8988T (cell line): ENCODE measurements at regions not wholly inside any gene's neighbourhood (a gene's known extent, or its start where the extent isn't known, plus 50 kb on each side); places are given as distances from the start of the nearest gene placed in this dataset.
"Not testable (repeated sequence)": the region's sequence is repeated elsewhere in the genome, so short reads cannot be mapped to it uniquely, and the experiment has no call there.

ENCODE experiments used
- DNase-seq: peaks from one replicate; pipeline ENCODE4 v3.0.0; 2011

DNA sequence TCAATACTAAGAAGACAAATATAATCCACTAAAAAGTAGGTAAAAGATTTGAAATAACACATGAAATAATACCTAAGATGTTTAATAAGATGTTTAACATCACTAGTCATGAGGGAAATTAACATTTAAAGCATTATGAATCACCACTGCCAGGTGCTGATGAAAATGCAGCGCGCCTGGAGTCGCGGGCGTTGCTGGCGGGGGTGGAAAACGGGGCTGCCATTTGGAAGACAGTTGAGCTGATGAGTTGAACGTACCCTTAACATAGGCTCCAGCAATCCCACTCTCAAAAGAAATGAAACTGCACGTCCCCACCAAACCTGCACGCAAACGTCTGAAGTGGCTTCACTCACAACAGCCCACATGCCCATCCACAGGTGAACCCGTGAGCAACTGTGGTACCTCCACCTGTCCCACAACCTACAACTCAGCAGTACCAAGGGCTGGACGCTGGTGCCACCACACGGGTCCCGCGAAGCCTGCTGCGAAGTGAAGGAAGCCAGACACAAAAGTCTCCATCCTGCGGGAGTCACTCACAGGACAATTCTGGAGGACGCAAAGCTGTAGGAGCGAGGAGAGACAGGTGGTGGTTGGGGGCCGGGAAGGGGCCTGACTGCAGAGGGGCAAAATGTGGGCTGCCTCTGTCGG lies 189.3 kb downstream of the NPIPB11 start:
- DNase-seq, result not testable (repeated sequence)

GRCh38 chr16:29213770-29214169 lies 192.7 kb downstream of the NPIPB11 start:
- not testable (repeated sequence) for DNase-seq

GRCh38 chr16:29213251-29213650 lies 193.3 kb downstream of the NPIPB11 start:
- DNase-seq, result not testable (repeated sequence)

- DNase-seq, result not testable (repeated sequence)
These were observed 194.2 kb downstream of the NPIPB11 start for GRCh38 chr16:29212084-29213027.

- DNase-seq, result not testable (repeated sequence)
These were observed 195.1 kb downstream of the NPIPB11 start for GRCh38 chr16:29211456-29211855.

GRCh38 chr16:29210299-29211150 lies 196.0 kb downstream of the NPIPB11 start:
- DNase-seq, result not testable (repeated sequence)

DNA sequence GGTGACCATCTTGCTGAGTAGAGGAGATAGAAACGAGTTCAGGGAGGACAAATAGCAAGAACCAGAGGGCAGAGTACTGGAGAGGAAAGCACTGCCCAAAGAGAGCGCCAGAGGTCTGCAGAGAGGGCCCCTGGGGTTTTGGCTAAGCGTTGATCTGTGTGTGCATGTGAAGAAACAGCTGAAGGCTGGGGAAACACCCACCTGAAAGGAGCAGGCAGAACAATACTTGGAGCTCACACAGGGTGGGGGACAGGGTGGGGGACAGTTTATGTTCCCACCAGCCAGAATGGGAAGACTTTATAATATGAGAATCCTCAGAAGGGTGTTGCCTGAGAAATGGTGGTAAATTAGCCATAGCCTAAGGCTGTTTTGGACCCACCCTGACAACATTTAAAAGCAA lies 200.4 kb downstream of the NPIPB11 start:
- DNase-seq, result not testable (repeated sequence)

- not testable (repeated sequence) for DNase-seq
These were observed 201.4 kb downstream of the NPIPB11 start for GRCh38 chr16:29205151-29205550.

- no peak for DNase-seq
These were observed 201.7 kb downstream of the NPIPB11 start for GRCh38 chr16:29204806-29205135.

GRCh38 chr16:29203933-29204805 lies 202.3 kb downstream of the NPIPB11 start:
- DNase-seq, result not testable (repeated sequence)

DNA sequence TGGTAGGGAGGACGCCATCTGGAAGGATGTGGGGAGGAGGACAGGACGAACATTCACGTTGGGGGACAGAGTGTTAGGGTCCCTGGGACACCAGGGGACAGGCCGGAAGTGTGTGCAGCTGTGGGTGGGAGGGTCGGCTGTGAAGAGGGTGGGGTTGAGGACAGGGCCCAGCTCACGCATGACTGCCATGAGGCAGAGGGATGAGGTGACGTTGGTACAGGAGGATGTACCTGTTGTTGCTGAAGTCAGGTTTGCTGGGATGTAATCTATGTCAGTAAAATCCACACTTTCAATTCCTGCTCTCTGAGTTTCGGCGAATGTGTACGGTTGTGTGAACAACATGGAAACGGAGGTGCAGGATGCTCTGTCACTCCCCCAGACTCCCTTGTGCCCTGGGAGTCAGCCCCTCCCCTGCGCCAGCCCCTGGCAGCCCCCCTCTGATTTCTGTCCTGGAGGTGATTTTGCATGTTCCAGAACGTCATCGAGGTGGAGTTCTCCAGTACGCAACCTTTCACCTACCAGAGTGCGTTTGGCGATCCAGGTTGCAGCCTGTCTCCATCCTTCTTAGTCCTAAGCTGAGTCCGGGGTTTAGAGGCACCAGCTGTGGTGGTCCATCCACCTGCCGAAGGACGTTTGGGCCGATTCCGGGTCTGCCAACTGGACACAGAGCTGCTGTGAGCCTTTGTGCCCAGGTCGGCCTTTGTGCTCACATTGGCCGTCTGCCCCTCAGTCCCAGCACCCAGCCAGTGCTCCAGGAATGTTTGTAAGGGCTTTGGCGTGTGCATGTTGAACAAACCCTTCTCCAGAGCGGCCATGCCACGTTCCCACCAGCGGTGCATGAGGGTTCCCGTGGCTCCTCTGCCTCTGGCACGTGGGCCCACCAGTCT lies 203.2 kb downstream of the NPIPB11 start:
- DNase-seq, result not testable (repeated sequence)

DNA sequence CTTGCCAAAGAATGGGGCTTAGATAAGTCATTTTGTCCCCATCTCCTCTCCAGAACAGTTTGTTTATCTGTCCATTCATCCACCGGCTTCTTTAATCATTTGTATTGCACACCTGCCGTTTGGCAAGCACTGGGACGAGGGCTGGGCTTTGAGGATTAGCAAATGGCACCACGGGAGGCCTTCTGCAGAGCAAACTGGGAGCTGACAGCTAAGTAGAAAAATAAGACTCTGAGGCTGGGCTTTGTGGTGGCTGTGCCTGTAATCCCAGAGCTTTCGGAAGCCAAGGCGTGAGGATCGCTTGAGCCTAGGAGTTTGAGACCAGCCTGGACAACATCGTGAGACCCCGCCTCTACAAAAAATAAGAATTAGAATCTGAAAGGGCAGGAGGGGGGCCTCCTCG lies 203.9 kb downstream of the NPIPB11 start:
- not testable (repeated sequence) for DNase-seq

- DNase-seq, result not testable (repeated sequence)
These were observed 204.4 kb downstream of the NPIPB11 start for GRCh38 chr16:29202025-29202632.

DNA sequence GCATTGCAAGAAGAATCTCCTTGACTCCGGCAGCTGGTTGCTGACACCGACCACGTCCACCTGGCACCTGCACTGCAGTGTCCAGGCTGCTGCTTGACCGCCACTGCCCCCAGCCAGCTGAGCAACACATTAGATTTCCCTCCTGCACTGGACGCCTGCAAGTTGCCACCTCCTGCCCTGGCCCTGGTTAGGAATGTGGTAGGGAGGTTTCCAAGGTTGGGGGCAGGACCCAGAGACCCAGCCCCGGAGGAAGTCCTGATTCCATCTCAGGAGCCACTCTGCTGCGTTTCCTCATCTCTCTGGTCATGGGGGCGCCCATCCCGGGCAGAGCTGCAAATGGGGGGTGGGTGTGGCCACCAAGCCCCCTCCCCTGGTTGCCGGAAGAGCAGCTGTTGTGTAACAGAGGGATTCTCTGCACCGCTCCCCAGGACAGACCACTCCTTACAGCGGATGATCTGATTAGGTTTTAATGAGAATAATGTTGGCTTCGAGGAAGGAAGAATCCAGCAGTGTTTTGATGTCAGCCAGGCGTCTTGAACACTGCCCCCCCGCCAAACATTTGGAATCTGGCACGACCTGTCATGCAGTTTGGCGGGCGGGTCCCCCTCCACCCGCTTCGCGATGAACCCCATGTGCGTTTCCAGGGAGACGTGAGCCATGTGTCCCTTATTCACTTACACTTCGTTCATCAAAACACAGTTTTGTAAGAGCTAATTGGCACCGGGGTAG lies 205.1 kb downstream of the NPIPB11 start:
- not testable (repeated sequence) for DNase-seq

DNA sequence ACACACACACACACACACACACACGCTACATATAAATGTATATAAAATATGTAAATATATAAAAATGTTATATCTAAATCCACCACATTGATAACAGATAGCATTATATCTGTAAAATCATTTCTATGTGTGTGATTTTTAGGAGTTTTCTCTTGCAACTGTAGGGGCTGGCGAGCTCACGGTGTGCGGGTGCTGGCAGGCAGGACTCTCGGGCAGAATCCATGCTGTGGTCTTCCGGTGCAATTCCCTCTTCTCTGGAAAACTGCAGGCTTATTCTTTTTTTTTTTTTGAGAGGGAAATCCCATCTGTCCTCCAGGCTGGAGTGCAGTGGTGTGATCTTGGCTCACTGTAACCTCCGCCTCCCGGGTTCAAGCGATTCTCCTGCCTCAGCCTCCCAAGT lies 205.8 kb downstream of the NPIPB11 start:
- DNase-seq, result not testable (repeated sequence)

- DNase-seq, result not testable (repeated sequence)
These were observed 206.3 kb downstream of the NPIPB11 start for GRCh38 chr16:29200135-29200601.

GRCh38 chr16:29199626-29200025 lies 206.9 kb downstream of the NPIPB11 start:
- not testable (repeated sequence) for DNase-seq

GRCh38 chr16:29198731-29199521 lies 207.6 kb downstream of the NPIPB11 start:
- DNase-seq, result no peak

DNA sequence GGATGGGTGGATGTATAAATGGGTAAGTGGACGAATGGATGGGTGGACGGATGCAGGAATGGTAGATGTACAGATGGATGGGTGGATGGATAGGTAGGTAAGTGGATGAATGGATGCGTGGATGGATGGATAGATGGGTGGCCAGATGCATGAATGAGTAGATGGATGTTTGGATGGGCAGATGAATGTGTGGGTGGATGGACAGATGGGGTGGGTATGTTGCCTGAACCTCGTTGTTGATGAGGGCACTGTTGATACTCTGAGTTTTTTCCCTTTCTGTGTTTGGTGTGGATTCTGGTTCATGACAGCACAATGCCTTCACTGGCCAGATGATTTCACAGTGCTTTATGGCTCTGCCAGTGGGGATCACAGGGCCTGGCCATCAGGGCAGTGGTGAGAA lies 208.3 kb downstream of the NPIPB11 start:
- DNase-seq, result no peak
